ENCODE measurements at regions not wholly inside any gene's neighbourhood (a gene's known extent, or its start where the extent isn't known, plus 50 kb on each side); places are given as distances from the start of the nearest gene placed in this dataset.
A peak's percentile ranks its signal among the peaks of the same experiment; 100 is the strongest.

- Histone ChIP-seq H3K36me3 (ENCODE audit: control insufficient read depth, insufficient read depth, low read length) (no peaks in the 10 kb centered on the region), H3K27me3 (ENCODE audit: control insufficient read depth, insufficient read depth, low read length) (no peaks in the 10 kb centered on the region), H3K4me3 (ENCODE audit: low read depth, low read length) (no peak overlapping the region)
- DNase-seq (ENCODE audit: low read depth) (peak; percentile 96), FAIRE-seq (no peak)
- no peak for TF ChIP-seq CTCF (IDR thresholded peaks at IDR 0.05; ENCODE audit: insufficient read depth, low read length, severe bottlenecking)
Observed at GRCh38 chr5:159735749-159736660, 180.3 kb upstream of the ADRA1B start.

GRCh38 chr5:159736844-159737243 is 179.4 kb upstream of the ADRA1B start:
- Histone ChIP-seq H3K27me3 (ENCODE audit: control insufficient read depth, insufficient read depth, low read length) (no peaks in the 10 kb centered on the region), H3K36me3 (ENCODE audit: control insufficient read depth, insufficient read depth, low read length) (no peaks in the 10 kb centered on the region), H3K4me3 (ENCODE audit: low read depth, low read length) (no peak overlapping the region)
- no peak for TF ChIP-seq CTCF (IDR thresholded peaks at IDR 0.05; ENCODE audit: insufficient read depth, low read length, severe bottlenecking)
- FAIRE-seq (no peak), DNase-seq (ENCODE audit: low read depth) (no peak)

- H3K27me3 ChIP-seq (ENCODE audit: control insufficient read depth, insufficient read depth, low read length): no peaks in the 10 kb centered on the region
- no peak for TF ChIP-seq CTCF (IDR thresholded peaks at IDR 0.05; ENCODE audit: insufficient read depth, low read length, severe bottlenecking)
- H3K4me3 ChIP-seq (ENCODE audit: low read depth, low read length): no peak overlapping the region
- DNase-seq (ENCODE audit: low read depth) (no peak), FAIRE-seq (no peak)
- H3K36me3 ChIP-seq (ENCODE audit: control insufficient read depth, insufficient read depth, low read length): no peaks in the 10 kb centered on the region
Observed at GRCh38 chr5:159737263-159737662, 179.0 kb upstream of the ADRA1B start.

GRCh38 chr5:159741829-159742322 is 174.4 kb upstream of the ADRA1B start:
- H3K27me3 ChIP-seq (ENCODE audit: control insufficient read depth, insufficient read depth, low read length): no peaks in the 10 kb centered on the region
- TF ChIP-seq CTCF (IDR thresholded peaks at IDR 0.05; ENCODE audit: insufficient read depth, low read length, severe bottlenecking): no peak
- no peaks in the 10 kb centered on the region for H3K36me3 ChIP-seq (ENCODE audit: control insufficient read depth, insufficient read depth, low read length)
- H3K4me3 ChIP-seq (ENCODE audit: low read depth, low read length): no peak overlapping the region
- DNase-seq (ENCODE audit: low read depth) (no peak), FAIRE-seq (no peak)

- FAIRE-seq (no peak), DNase-seq (ENCODE audit: low read depth) (no peak)
- no peak overlapping the region for H3K4me3 ChIP-seq (ENCODE audit: low read depth, low read length)
Observed at GRCh38 chr5:159743234-159743633, 173.0 kb upstream of the ADRA1B start.

More at GRCh38 chr5:159743234-159743633, 173.0 kb upstream of the ADRA1B start:
- Histone ChIP-seq H3K27me3 (ENCODE audit: control insufficient read depth, insufficient read depth, low read length) (no peaks in the 10 kb centered on the region), H3K36me3 (ENCODE audit: control insufficient read depth, insufficient read depth, low read length) (no peaks in the 10 kb centered on the region)
- no peak for TF ChIP-seq CTCF (IDR thresholded peaks at IDR 0.05; ENCODE audit: insufficient read depth, low read length, severe bottlenecking)

All from bronchial epithelial cell (primary cell).